GM21717 (cell line): ENCODE measurements at regions not wholly inside any gene's neighbourhood (a gene's known extent, or its start where the extent isn't known, plus 50 kb on each side); places are given as distances from the start of the nearest gene placed in this dataset.
"Not testable (repeated sequence)": the region's sequence is repeated elsewhere in the genome, so short reads cannot be mapped to it uniquely, and the experiment has no call there.

Experiments used
- ATAC-seq: cut with Tn5 transposase; IDR thresholded peaks from one replicate; pipeline ENCODE4 v1.9.1; 2021; ENCODE audit warnings: mild to moderate bottlenecking, moderate library complexity; ENCODE audit not compliant: unreplicated experiment

GRCh38 chr3:168802766-168803165 is 707.0 kb upstream of the GOLIM4 start:
- no peak for ATAC-seq

DNA sequence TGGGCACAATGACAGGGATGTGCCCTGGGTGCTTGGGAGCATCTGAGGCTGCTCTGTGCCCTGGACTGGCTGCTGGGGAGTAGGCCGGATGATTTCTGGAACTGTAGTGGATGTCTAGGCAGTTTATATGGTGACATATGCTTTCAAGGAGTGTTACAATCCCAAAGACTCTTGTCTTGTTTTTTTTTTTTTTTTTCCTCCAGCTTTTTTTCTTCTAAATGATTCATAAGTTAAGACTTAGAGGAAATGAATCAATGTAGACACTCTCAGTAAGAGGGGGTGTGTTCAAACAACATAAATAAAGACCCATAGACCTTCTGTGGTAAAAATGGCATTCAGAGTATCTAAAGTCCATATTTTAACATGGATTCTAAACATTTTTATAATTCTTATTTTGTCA is 706.1 kb upstream of the GOLIM4 start:
- ATAC-seq = no peak

- ATAC-seq = no peak
These were observed 700.6 kb upstream of the GOLIM4 start for GRCh38 chr3:168796339-168796738.

GRCh38 chr3:168794427-168794826 is 698.7 kb upstream of the GOLIM4 start:
- ATAC-seq = no peak

- ATAC-seq = no peak
These were observed 686.5 kb upstream of the GOLIM4 start for GRCh38 chr3:168782193-168782592.

DNA sequence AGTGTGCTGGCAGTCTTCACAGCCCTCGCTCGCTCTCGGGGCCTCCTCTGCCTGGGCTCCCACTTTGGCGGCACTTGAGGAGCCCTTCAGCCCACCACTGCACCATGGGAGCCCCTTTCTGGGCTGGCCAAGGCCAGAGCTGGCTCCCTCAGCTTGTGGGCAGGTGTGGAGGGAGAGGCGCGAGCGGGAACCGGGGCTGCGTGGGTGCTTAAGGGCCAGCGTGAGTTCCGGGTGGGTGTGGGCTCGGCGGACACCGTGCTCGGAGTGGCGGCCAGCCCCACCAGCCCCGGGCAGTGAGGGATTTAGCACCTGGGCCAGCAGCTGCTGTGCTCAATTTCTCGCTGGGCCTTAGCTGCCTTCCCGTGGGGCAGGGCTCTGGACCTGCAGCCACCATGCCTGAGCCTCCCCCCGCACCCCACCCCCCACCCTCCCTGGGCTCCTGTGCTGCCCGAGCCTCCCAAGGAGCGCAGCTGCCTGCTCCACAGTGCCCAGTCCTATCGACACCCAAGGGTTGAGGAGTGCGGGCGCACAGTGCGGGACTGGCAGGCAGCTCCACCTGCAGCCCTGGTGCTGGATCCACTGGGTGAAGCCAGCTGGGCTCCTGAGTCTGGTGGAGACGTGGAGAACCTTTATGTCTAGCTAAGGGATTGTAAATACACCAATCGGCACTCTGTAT is 684.4 kb upstream of the GOLIM4 start:
- not testable (repeated sequence) for ATAC-seq

- ATAC-seq = no peak
These were observed 658.0 kb upstream of the GOLIM4 start for GRCh38 chr3:168753724-168754123.

GRCh38 chr3:168752339-168752738 is 656.6 kb upstream of the GOLIM4 start:
- ATAC-seq = no peak

- no peak for ATAC-seq
These were observed 652.0 kb upstream of the GOLIM4 start for GRCh38 chr3:168747697-168748096.

GRCh38 chr3:168738527-168739325 is 643.0 kb upstream of the GOLIM4 start:
- no peak for ATAC-seq

GRCh38 chr3:168736202-168736601 is 640.5 kb upstream of the GOLIM4 start:
- ATAC-seq = no peak

GRCh38 chr3:168730073-168730472 is 634.3 kb upstream of the GOLIM4 start:
- no peak for ATAC-seq

DNA sequence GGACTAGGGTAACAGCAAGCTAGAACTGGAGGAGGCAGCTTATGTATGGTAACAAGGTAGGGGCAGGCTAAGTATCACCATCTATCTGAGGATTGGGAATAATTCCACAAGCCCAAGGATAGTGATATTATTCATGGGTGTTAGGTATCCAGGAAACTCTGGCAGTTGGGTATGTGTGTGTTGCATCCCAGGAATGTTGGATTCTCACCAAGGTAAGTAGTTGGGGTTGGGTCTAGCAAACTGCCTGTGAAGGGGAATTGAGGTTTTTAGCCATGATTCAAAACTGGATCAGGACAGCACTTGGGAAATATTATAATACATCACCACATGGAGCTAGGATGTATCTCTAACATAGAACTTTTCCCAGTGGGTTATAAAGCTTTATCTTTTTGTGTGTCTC is 626.4 kb upstream of the GOLIM4 start:
- no peak for ATAC-seq

- peak; percentile 97 for ATAC-seq
These were observed 619.0 kb upstream of the GOLIM4 start for GRCh38 chr3:168714609-168715240.

GRCh38 chr3:168709073-168709472 is 613.3 kb upstream of the GOLIM4 start:
- ATAC-seq = no peak

DNA sequence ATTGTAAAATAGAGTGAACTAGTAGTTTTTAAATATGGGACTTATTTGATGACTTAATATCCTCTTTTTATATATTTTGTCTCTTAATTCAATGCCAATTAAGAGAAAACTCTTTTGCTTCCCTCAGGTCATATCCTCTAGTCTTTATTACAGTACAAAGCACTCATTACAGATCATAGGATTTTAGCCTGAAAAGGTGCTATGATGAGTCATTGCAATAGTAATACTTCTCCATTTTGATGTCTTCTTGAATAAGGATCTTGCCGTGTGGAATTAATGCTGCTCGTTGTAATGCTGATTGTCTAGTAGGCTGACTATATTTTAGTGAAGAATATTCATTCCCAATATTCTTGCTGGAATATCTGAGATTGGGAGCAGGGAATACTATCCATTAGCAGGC is 612.2 kb upstream of the GOLIM4 start:
- ATAC-seq = peak; percentile 75

DNA sequence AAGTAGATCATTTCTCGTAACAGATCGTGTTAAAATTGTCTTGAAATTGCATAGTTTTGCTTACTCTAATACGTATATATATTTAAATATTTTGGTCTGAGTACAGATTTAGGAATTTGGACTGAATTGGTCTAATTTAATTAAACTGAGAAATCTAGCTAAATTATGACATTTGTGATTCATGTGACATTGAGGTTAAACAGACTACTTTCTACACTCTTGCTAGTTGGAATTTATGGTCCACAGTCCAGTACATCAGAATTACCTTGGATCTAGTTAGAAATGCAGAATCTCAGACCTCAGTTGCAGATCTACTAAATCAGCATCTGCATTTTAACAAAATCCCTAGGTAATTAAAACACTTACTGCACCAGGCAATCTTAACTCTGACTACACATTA is 609.7 kb upstream of the GOLIM4 start:
- ATAC-seq = no peak

DNA sequence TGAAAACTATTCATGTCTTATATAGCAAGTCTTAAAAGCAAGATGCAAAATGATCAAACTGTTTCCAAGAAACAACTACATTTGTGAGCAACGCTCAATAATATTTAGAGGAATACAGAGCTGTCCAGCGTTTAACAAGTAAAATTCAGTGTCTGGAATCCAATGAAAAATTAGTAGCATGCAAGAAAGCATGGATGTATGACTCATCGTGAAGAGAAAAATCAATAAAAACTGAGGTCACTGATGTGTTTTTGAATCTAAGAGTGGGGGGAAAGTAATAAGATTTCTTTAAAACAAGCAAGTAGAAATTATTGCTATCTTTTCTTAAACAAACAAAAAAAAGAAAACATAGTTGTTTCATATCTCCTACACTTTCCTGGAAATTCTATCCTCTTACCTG is 600.3 kb upstream of the GOLIM4 start:
- ATAC-seq = no peak

GRCh38 chr3:168693870-168694269 is 598.1 kb upstream of the GOLIM4 start:
- no peak for ATAC-seq

DNA sequence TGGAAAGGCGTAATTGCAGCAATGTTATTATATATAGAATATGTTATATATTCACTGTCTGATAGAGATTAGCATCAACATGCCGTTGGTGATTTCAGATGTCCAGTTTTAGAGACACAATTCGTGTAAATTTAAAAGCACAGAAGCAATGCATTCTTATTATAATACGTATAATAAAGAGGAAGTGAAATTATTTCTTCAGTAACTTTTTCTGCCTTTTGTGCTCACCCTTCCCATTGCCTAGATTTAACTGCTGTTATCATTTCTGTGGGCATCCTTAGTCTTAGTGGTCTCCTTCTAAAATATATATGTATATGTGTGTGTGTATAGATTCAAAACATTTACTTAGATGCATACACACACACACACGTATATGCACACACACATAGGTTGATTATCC is 592.5 kb upstream of the GOLIM4 start:
- ATAC-seq = no peak

DNA sequence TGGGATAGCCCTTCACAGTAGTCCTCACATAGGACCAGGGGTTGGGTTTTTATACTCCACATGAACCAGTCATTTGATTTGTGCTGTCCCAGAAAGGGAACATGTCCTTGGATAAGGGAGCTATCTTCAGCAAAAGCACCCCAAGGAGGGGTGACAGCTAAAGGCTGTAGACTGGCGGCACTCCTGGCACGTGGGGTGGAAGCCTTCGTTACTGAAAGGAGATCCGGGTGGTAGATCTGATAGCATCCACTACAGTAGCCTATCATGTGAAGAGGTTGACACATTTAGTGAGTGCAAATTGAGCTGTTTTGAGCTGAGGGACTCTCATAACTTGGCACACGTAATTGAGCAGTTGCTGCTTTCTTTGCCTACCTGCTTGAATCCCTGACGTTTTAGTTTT is 588.8 kb upstream of the GOLIM4 start:
- ATAC-seq = no peak

DNA sequence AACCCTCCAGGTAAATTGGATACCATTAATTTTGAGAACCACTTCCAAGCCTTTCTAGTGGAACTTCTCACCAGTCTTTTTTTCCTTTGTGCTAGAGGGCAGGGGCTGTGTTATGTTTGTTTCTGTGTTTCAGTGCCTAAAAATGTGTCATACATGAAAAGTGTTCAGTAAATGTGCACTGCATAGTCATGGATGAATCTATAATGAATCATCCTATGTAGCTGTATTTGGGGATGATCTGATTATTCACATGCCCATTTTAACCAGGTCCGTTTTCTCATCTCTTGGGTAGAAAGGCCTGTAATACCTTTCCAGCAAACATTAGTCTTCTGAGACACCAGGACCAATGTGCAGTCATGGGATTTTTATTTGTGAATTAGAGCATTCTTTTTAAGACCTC is 583.0 kb upstream of the GOLIM4 start:
- no peak for ATAC-seq
